HG03108 (cell line): ENCODE measurements at regions not wholly inside any gene's neighbourhood (a gene's known extent, or its start where the extent isn't known, plus 50 kb on each side); places are given as distances from the start of the nearest gene placed in this dataset.
"Not testable (repeated sequence)": the region's sequence is repeated elsewhere in the genome, so short reads cannot be mapped to it uniquely, and the experiment has no call there.

Source experiments
- ATAC-seq: cut with Tn5 transposase; IDR thresholded peaks from one replicate; pipeline ENCODE4 v1.9.1; 2021; ENCODE audit warnings: moderate library complexity; ENCODE audit not compliant: unreplicated experiment

DNA sequence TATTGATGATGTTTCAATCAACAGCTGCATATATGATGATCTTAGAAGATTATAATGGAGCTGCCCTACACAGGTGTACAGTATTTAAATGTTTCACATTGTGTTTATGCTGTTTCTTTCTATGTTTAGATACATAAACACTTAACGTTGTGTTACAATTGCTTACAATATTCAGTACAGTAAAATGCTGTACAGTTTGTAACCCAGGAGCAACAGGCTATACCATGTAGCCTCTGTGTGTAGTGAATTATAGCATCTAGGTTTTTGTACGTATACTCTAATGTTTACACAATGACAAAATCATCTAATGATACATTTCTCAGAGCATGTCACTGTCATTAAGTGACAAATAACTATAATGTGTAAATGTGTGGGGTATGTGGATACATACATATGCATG is 80.5 kb upstream of the CPEB2 start:
- not testable (repeated sequence) for ATAC-seq

GRCh38 chr4:14924076-14924811 is 78.0 kb upstream of the CPEB2 start:
- no peak for ATAC-seq

- ATAC-seq = no peak
These were observed 77.4 kb upstream of the CPEB2 start for GRCh38 chr4:14924812-14925344.

GRCh38 chr4:14925471-14925870 is 76.8 kb upstream of the CPEB2 start:
- no peak for ATAC-seq

DNA sequence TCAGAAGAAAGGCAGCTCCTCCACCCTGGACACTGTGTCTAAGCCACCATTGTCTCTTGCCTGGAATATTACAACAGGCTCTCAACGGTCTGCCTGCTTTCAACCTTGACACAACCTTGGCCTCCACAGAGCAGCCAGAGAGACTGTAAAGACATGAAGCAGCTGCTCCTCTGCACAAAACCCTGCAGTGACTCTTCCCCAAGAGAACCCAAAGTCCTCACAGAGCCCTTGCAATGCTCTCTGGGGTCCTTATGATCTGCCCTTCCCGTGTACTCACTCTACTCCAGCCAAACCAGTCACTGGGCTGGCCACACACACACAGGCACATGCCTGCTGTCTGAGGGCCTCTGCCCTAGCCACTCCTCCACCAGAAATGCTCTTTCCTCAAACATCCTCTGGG is 75.9 kb upstream of the CPEB2 start:
- ATAC-seq = no peak

- ATAC-seq = no peak
These were observed 74.2 kb upstream of the CPEB2 start for GRCh38 chr4:14928035-14928434.

- no peak for ATAC-seq
These were observed 72.6 kb upstream of the CPEB2 start for GRCh38 chr4:14929669-14930068.

- no peak for ATAC-seq
These were observed 67.4 kb upstream of the CPEB2 start for GRCh38 chr4:14934704-14935390.

- no peak for ATAC-seq
These were observed 58.5 kb upstream of the CPEB2 start for GRCh38 chr4:14943749-14944148.

- no peak for ATAC-seq
These were observed 49.9 kb upstream of the CPEB2 start for GRCh38 chr4:14952352-14952751.
